ENCODE measurements at regions not wholly inside any gene's neighbourhood (a gene's known extent, or its start where the extent isn't known, plus 50 kb on each side); places are given as distances from the start of the nearest gene placed in this dataset.

GRCh38 chr14:106460916-106461315 is 934.5 kb downstream of the TMEM121 start:
- Histone ChIP-seq H3K4ac (replicated peaks; ENCODE audit: insufficient read length, low read depth, low read length) (no peak overlapping the region), H3K23me2 (ENCODE audit: low read depth, low read length) (no peaks in the 10 kb centered on the region), H2AFZ (ENCODE audit: low read length) (no peak overlapping the region), H3K9ac (replicated peaks in 1 of 4; ENCODE audit: extremely low read depth in 1 of 4, low read depth in 3 of 4, low read length in 3 of 4) (no peak overlapping the region), H2AK5ac (ENCODE audit: low read depth, low read length) (no peak overlapping the region), H3K9me3 (ENCODE audit: insufficient read depth in 2 of 2, low read depth in 1 of 2, low read length in 1 of 2) (peaks cover 7 to 33% of the 10 kb centered on the region in 2 experiments; a peak in 2 of 4 replicates), H3K4me3 (ENCODE audit: extremely low read depth in 1 of 4, insufficient read depth in 2 of 4, low read depth in 3 of 4, low read length in 4 of 4) (no peak overlapping the region), H3K18ac (ENCODE audit: extremely low read depth, low read length) (no peak overlapping the region), H3K4me2 (ENCODE audit: insufficient read depth in 1 of 2, low read depth in 2 of 2, low read length in 2 of 2) (no peak overlapping the region), H3K27me3 (replicated peaks in 1 of 4; ENCODE audit: control insufficient read depth in 3 of 4, extremely low read depth in 1 of 4, insufficient read depth in 3 of 4, low read length in 3 of 4) (no peaks in the 10 kb centered on the region), H4K20me1 (replicated peaks in 1 of 2; ENCODE audit: control insufficient read depth in 1 of 2, insufficient read depth in 2 of 2, low read length in 2 of 2) (no peaks in the 10 kb centered on the region), H3K23ac (ENCODE audit: insufficient read length) (no peak overlapping the region), H2BK15ac (ENCODE audit: low read length) (no peak overlapping the region), H3K4me1 (replicated peaks in 1 of 4; ENCODE audit: control insufficient read depth in 3 of 4, insufficient read depth in 4 of 4, low read length in 3 of 4) (no peaks in the 10 kb centered on the region), H4K5ac (ENCODE audit: insufficient read length, low read depth, low read length) (no peak overlapping the region), H3K27ac (ENCODE audit: low read depth, low read length) (no peak overlapping the region), H3K56ac (replicated peaks; ENCODE audit: insufficient read length, low read depth, low read length) (no peak overlapping the region), H3K79me2 (ENCODE audit: control insufficient read depth in 1 of 2, insufficient read depth in 2 of 2, low read length in 2 of 2) (no peaks in the 10 kb centered on the region), H2BK12ac (ENCODE audit: low read depth, low read length) (no peak overlapping the region), H4K8ac (ENCODE audit: extremely low read depth, insufficient read depth, low read length) (no peak overlapping the region), H3K36me3 (ENCODE audit: control insufficient read depth in 2 of 4, insufficient read depth in 4 of 4, low read length in 3 of 4) (no peaks in the 10 kb centered on the region; a peak in 1 of 8 replicates), H3K14ac (ENCODE audit: insufficient read length) (no peak overlapping the region), H4K91ac (replicated peaks; ENCODE audit: insufficient read length, low read length) (no peak overlapping the region), H3K79me1 (ENCODE audit: low read depth, low read length) (no peaks in the 10 kb centered on the region), H2BK5ac (ENCODE audit: low read depth, low read length) (no peak overlapping the region), H2BK120ac (replicated peaks; ENCODE audit: low read depth, low read length) (no peak overlapping the region), H2BK20ac (ENCODE audit: low read length) (no peak overlapping the region)
- 100% methylated on average over 5 of the region's 25 CpGs; no CpG with 5 or more reads in 1 of the 2 experiments for whole genome bisulfite sequencing, 2 experiments (ENCODE audit: extremely low coverage in 1 of 2, insufficient coverage in 1 of 2, insufficient read length in 1 of 2, insufficient replicate concordance in 2 of 2, low coverage in 1 of 2, low lambda C conversion rate in 2 of 2, missing lambda C conversion rate in 1 of 2)
- FAIRE-seq (no peak), DNase-seq (ENCODE audit: low read depth in 1 of 2, low spot score in 2 of 2) (no peak)
- POLR2A ChIA-PET (ENCODE audit: partially characterized antibody), result no interaction called here
- CTCF ChIA-PET (ENCODE audit: partially characterized antibody), result no interaction called here
- no peak for TF ChIP-seq RXRA (IDR thresholded peaks at IDR 0.05; ENCODE audit: insufficient read depth, low read depth, low read length)
- TF ChIP-seq ZNF274 (IDR thresholded peaks at IDR 0.05; ENCODE audit: borderline replicate concordance, extremely low read depth, low read length), result no peak
- TF ChIP-seq NRF1 (IDR thresholded peaks at IDR 0.05; ENCODE audit: low read depth, low read length), result no peak
- no peak for TF ChIP-seq MAX (IDR thresholded peaks at IDR 0.05)
- TF ChIP-seq JUND (IDR thresholded peaks at IDR 0.05; ENCODE audit: low read length), result no peak
- no peak for TF ChIP-seq TCF12 (IDR thresholded peaks at IDR 0.05; ENCODE audit: low read depth, low read length)
- no peak for TF ChIP-seq POLR2AphosphoS5 (IDR thresholded peaks at IDR 0.05; ENCODE audit: low read depth, low read length)
- no peak for TF ChIP-seq POU5F1 (IDR thresholded peaks at IDR 0.05; ENCODE audit: low read depth, low read length)
- no peak for TF ChIP-seq TEAD4 (IDR thresholded peaks at IDR 0.05; ENCODE audit: low read depth, low read length)
- no peak for TF ChIP-seq CREB1 (IDR thresholded peaks at IDR 0.05)

All from H1 (cell line).